WTC11 (cell line): ENCODE measurements at regions not wholly inside any gene's neighbourhood (a gene's known extent, or its start where the extent isn't known, plus 50 kb on each side); places are given as distances from the start of the nearest gene placed in this dataset.

Experiments used
- ATAC-seq: fragments of 200-7000 bp; cut with Tn5 transposase; 2 replicates; pipeline ENCODE4 v1.10.0; 2021; ENCODE audit warnings: mild to moderate bottlenecking, moderate library complexity
- CTCF ChIA-PET: fragments of 300-600 bp; sonication (Branson Sonifier 250); formaldehyde crosslinking; loops from one replicate; lab custom pipeline; 2021; ENCODE audit warnings: antibody characterized with exemption; lab: Charles Lee
- POLR2A ChIA-PET: fragments of 350-600 bp; sonication (Branson Sonifier 250); formaldehyde crosslinking; loops from one replicate; lab custom pipeline; 2021; ENCODE audit warnings: antibody characterized with exemption; lab: Charles Lee
- DNase-seq: peaks from one replicate; pipeline ENCODE4 v3.0.0; 2021; ENCODE audit warnings: low spot score
- H3K27ac Mint-ChIP-seq: 2 replicates; pipeline ENCODE4 v1.8.0; 2021; ENCODE audit warnings: mixed read lengths
- H3K27me3 Mint-ChIP-seq: 2 replicates; pipeline ENCODE4 v1.8.0; 2021; ENCODE audit warnings: low read depth, mild to moderate bottlenecking, moderate library complexity, mixed read lengths
- H3K36me3 Mint-ChIP-seq: 2 replicates; pipeline ENCODE4 v1.8.0; 2021; ENCODE audit warnings: mixed read lengths
- H3K4me1 Mint-ChIP-seq: 2 replicates; pipeline ENCODE4 v1.8.0; 2022; ENCODE audit warnings: mixed read lengths
- H3K4me3 Mint-ChIP-seq: 2 replicates; pipeline ENCODE4 v1.8.0; 2021; ENCODE audit warnings: mild to moderate bottlenecking, moderate library complexity, mixed read lengths
- H3K9me3 Mint-ChIP-seq: 2 replicates; pipeline ENCODE4 v1.8.0; 2021; ENCODE audit warnings: mixed read lengths
- CBFB ChIP-seq: sonication (generic); formaldehyde crosslinking; IDR thresholded peaks from 2 replicates; pipeline ENCODE4 v1.8.1; 2022; ENCODE audit warnings: mild to moderate bottlenecking, low read depth, missing genetic modification reagents
- ETV6 ChIP-seq: sonication (generic); formaldehyde crosslinking; IDR thresholded peaks from 2 replicates; pipeline ENCODE4 v1.8.1; 2022; ENCODE audit warnings: mild to moderate bottlenecking, missing genetic modification reagents
- GABPB1 ChIP-seq: sonication (generic); formaldehyde crosslinking; IDR thresholded peaks from 2 replicates; pipeline ENCODE4 v1.8.1; 2023; ENCODE audit warnings: mild to moderate bottlenecking, missing genetic modification reagents
- OVOL2 ChIP-seq: fragments of 250-450 bp; sonication (Bioruptor Pico); IDR thresholded peaks from 2 replicates; pipeline ENCODE4 v1.9.0; 2021; ENCODE audit warnings: mild to moderate bottlenecking, borderline replicate concordance
- SOX15 ChIP-seq: fragments of 250-450 bp; sonication (Bioruptor Pico); IDR thresholded peaks from 2 replicates; pipeline ENCODE4 v1.9.0; 2021; ENCODE audit warnings: mild to moderate bottlenecking
- ZNF121 ChIP-seq: sonication (generic); formaldehyde crosslinking; IDR thresholded peaks from 2 replicates; pipeline ENCODE4 v1.8.0; 2023; ENCODE audit warnings: missing genetic modification reagents
- ZNF396 ChIP-seq: fragments of 250-450 bp; sonication (Bioruptor Pico); IDR thresholded peaks from 2 replicates; pipeline ENCODE4 v1.8.0; 2021; ENCODE audit warnings: mild to moderate bottlenecking, moderate library complexity, borderline replicate concordance
- ZNF671 ChIP-seq: fragments of 250-450 bp; sonication (Bioruptor Pico); IDR thresholded peaks from 2 replicates; pipeline ENCODE4 v1.8.0; 2021; ENCODE audit warnings: mild to moderate bottlenecking
- TF ChIP-seq, protein P1 (sequence below): sonication (generic); formaldehyde crosslinking; IDR thresholded peaks from 2 replicates; pipeline ENCODE4 v1.8.1; 2023; ENCODE audit warnings: mild to moderate bottlenecking, missing genetic modification reagents, moderate library complexity
- TF ChIP-seq, protein P2 (sequence below): sonication (generic); formaldehyde crosslinking; IDR thresholded peaks from 2 replicates; pipeline ENCODE4 v1.8.0; 2022; ENCODE audit warnings: mild to moderate bottlenecking, missing genetic modification reagents
- TF ChIP-seq, protein P3 (sequence below): sonication (generic); formaldehyde crosslinking; IDR thresholded peaks from 2 replicates; pipeline ENCODE4 v1.8.1; 2022; ENCODE audit warnings: missing genetic modification reagents, borderline replicate concordance
- TF ChIP-seq, protein P4 (sequence below): fragments of 250-450 bp; sonication (Bioruptor Pico); IDR thresholded peaks from 2 replicates; pipeline ENCODE4 v1.9.0; 2021; ENCODE audit warnings: mild to moderate bottlenecking
- TF ChIP-seq, protein P5 (sequence below): sonication (generic); formaldehyde crosslinking; IDR thresholded peaks from 2 replicates; pipeline ENCODE4 v1.8.0; 2023; ENCODE audit warnings: missing genetic modification reagents
- TF ChIP-seq, protein P6 (sequence below): sonication (generic); formaldehyde crosslinking; conservative IDR thresholded peaks from 2 replicates; pipeline ENCODE4 v1.8.1; 2022; ENCODE audit warnings: mild to moderate bottlenecking, missing genetic modification reagents
- TF ChIP-seq, protein P7 (sequence below): sonication (generic); formaldehyde crosslinking; IDR thresholded peaks from 2 replicates; pipeline ENCODE4 v1.8.1; 2022; ENCODE audit warnings: mild to moderate bottlenecking, moderate library complexity, missing genetic modification reagents
- TF ChIP-seq, protein P8 (sequence below): sonication (generic); formaldehyde crosslinking; IDR thresholded peaks from 2 replicates; pipeline ENCODE4 v1.8.1; 2022; ENCODE audit warnings: low read depth, mild to moderate bottlenecking, moderate library complexity, missing genetic modification reagents, borderline replicate concordance
- TF ChIP-seq, protein P9 (sequence below): sonication (generic); formaldehyde crosslinking; IDR thresholded peaks from 2 replicates; pipeline ENCODE4 v1.8.1; 2022; ENCODE audit warnings: low read depth, missing genetic modification reagents, borderline replicate concordance

DNA sequence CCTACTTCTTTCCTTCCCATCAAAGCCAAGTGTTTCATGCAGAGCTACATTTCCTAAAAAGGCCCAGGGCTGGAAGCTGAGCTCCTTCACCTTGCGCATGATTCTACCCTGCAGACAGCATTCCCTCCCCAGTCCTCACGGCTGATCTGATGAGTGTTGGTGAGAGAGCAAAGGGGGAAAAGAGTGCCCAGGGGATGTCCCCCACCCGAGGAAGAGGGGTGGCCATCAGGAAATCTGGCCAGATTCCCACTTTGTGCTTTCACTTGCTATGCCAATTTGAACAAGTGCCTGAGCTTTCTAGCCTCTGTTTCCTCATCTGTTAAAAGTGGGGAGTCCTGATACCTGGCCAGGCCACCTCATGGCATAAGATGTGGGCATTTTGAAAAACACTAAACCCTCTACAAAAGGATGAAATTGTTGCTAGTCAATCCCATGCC lies 231.0 kb upstream of the TLE3 start (continued):
- TF ChIP-seq OVOL2 (CRISPR knock-in tag) (no peak), CBFB (CRISPR knock-in tag) (no peak), ETV6 (CRISPR knock-in tag) (no peak)

DNA sequence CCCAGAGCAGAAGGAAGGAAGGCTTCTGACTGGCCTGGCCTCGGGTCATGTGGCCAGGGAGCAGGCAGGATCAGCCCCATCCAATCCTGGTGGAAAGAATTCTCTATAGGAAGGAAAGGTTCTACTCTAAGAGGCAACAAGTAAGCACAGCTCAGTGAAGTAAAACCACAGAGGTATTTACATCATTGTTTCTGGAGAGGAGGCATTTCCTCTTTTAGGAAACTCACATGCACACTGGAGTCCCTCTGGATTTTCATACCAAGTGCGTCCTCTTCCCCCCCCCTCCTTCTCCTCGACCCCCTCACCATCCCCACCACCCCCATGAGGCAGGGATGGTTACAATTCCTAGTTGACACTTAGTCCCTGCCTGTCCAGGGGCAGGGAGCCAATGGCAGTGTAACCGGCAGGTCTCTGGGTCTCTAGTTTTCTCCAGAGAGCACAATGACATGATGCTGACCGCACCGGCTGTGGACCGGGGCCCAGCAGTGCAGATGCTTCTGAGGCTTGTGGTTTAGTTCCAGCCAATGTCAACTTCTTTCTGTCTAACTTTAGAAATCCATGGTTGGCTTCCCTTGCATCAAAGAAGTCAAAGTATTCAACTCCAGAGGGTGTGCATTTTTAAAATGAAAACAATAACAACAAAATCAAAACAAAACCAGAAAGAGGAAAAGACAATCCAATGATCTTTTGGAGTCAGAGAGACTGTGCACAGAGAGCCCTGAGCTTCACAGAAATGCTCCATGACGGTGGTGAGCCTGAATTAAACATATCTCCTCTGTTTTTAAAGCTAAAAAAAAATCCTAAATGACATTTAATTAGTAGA lies 230.3 kb upstream of the TLE3 start:
- H3K4me1 Mint-ChIP-seq, result peaks cover 31% of the 10 kb centered on the region
- H3K36me3 Mint-ChIP-seq, result peaks cover 12% of the 10 kb centered on the region
- ChIA-PET CTCF (no interaction called here), POLR2A (no interaction called here)
- peak; percentile 83 for ATAC-seq
- H3K27ac Mint-ChIP-seq, result no peak overlapping the region
- no peaks in the 10 kb centered on the region for H3K27me3 Mint-ChIP-seq
- no peak for TF ChIP-seq ZNF671
- no peak for TF ChIP-seq ZNF121 (CRISPR knock-in tag)
- TF ChIP-seq, protein P1, sequence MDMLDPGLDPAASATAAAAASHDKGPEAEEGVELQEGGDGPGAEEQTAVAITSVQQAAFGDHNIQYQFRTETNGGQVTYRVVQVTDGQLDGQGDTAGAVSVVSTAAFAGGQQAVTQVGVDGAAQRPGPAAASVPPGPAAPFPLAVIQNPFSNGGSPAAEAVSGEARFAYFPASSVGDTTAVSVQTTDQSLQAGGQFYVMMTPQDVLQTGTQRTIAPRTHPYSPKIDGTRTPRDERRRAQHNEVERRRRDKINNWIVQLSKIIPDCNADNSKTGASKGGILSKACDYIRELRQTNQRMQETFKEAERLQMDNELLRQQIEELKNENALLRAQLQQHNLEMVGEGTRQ (CRISPR knock-in tag), result peak; percentile 67
- TF ChIP-seq, protein P2, sequence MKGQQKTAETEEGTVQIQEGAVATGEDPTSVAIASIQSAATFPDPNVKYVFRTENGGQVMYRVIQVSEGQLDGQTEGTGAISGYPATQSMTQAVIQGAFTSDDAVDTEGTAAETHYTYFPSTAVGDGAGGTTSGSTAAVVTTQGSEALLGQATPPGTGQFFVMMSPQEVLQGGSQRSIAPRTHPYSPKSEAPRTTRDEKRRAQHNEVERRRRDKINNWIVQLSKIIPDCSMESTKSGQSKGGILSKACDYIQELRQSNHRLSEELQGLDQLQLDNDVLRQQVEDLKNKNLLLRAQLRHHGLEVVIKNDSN (CRISPR knock-in tag), result peak; percentile 38; the same call in 1 of the 2 replicates
- H3K4me3 Mint-ChIP-seq, result no peak overlapping the region
- H3K9me3 Mint-ChIP-seq, result peaks cover 25% of the 10 kb centered on the region
- no peak for DNase-seq

DNA sequence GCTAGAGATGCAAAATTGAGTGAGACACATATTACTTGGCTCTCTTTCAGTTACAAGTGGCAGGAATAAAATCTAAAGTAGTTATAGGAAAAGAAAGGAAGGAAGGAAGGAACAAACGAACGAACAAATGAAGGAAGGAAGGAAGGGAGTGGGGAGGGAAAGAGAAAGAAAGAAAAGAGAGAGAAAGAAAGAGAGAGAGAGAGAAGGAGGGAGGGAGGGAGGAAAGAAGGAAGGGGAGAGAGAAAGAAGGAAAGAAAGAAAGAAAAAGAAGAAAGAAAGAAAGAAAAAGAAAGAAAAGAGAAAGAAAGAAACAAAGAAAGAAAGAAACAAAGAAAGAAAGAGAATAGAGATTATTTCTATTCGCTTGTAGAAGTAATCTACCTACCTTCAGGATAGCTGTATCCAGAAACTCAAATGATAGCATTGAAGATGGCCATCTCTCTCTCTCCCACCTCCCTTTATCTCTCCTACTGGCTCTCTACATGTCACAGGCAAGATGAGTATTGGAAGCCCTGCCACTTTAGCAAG lies 229.7 kb upstream of the TLE3 start:
- no peak overlapping the region for H3K4me3 Mint-ChIP-seq
- no peak for TF ChIP-seq ZNF396
- TF ChIP-seq, protein P3, sequence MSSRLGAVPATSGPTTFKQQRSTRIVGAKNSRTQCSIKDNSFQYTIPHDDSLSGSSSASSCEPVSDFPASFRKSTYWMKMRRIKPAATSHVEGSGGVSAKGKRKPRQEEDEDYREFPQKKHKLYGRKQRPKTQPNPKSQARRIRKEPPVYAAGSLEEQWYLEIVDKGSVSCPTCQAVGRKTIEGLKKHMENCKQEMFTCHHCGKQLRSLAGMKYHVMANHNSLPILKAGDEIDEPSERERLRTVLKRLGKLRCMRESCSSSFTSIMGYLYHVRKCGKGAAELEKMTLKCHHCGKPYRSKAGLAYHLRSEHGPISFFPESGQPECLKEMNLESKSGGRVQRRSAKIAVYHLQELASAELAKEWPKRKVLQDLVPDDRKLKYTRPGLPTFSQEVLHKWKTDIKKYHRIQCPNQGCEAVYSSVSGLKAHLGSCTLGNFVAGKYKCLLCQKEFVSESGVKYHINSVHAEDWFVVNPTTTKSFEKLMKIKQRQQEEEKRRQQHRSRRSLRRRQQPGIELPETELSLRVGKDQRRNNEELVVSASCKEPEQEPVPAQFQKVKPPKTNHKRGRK, result peak; percentile 91; the same call in 1 of the 2 replicates
- no peak for DNase-seq
- peaks cover 12% of the 10 kb centered on the region for H3K36me3 Mint-ChIP-seq
- POLR2A ChIA-PET, result interaction anchor here (0.6 kb wide), 1 partner anchor 29 kb away, joined by 4 read pairs; no protein-coding TSS in a partner anchor
- H3K4me1 Mint-ChIP-seq, result peaks cover 38% of the 10 kb centered on the region
- no peaks in the 10 kb centered on the region for H3K27me3 Mint-ChIP-seq
- CTCF ChIA-PET, result no interaction called here
- H3K9me3 Mint-ChIP-seq, result peaks cover 24% of the 10 kb centered on the region
- no peak for ATAC-seq
- H3K27ac Mint-ChIP-seq, result no peak overlapping the region; the same call in 1 of the 2 replicates

DNA sequence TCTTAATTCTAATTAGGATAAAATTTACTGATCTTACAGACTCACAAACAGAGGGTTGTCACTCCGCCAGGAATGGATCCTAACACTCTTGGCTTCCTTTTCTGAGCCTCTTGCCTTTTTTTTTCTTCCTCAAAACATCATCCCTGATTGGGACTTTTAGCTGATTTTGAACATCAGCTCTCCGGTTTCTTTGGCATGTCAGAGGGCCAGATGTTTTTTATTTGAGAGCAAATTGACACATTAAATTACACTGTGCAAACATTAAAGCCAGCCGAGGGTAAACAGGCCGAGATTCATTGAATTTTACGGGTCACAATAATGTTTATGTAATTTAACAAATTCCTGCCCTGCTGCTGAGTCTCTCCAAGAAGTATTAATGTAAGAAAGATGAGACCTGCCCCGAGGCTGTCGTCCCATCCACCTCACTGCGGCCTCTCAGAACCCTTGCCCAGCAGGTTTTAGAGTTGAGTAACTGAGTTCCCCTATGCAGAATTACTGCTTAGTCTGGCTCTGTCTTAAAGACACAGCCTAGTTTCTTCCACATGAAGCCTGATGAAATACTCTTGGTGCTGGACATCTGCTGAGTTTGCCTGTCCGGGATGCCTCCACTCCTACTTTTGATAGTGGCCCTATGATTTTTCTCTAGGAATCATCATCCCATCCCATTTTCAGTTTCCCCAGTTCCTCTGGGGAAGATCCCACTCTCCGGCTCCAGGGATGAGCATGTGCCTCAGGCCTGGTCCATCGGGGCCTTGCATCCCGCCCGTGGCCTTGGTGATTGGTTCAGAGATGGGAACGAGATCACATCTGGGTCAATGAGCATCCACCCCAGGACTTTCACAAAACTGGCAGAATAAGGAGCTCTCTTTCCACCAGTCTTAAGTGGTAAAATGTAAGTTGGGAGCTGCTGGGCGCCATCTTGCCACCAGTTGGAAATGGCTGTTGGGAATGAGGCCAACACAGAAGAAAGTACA lies 226.6 kb upstream of the TLE3 start:
- no peaks in the 10 kb centered on the region for H3K36me3 Mint-ChIP-seq
- H3K27ac Mint-ChIP-seq, result no peak overlapping the region
- no peaks in the 10 kb centered on the region for H3K27me3 Mint-ChIP-seq
- peaks cover 41% of the 10 kb centered on the region for H3K4me1 Mint-ChIP-seq
- no peak for DNase-seq
- H3K4me3 Mint-ChIP-seq, result no peak overlapping the region
- no peaks in the 10 kb centered on the region for H3K9me3 Mint-ChIP-seq
- no peak for ATAC-seq
- POLR2A ChIA-PET, result interaction anchor here (1.0 kb wide), 1 partner anchor 24 kb away, joined by 3 read pairs; no protein-coding TSS in a partner anchor
- CTCF ChIA-PET, result interaction anchor here (1.0 kb wide), 1 partner anchor 9 kb away, joined by 3 read pairs; no protein-coding TSS in a partner anchor
- TF ChIP-seq SOX15 (CRISPR knock-in tag), result no peak
- TF ChIP-seq, protein P4, sequence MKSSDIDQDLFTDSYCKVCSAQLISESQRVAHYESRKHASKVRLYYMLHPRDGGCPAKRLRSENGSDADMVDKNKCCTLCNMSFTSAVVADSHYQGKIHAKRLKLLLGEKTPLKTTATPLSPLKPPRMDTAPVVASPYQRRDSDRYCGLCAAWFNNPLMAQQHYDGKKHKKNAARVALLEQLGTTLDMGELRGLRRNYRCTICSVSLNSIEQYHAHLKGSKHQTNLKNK, result no peak
- TF ChIP-seq, protein P5, sequence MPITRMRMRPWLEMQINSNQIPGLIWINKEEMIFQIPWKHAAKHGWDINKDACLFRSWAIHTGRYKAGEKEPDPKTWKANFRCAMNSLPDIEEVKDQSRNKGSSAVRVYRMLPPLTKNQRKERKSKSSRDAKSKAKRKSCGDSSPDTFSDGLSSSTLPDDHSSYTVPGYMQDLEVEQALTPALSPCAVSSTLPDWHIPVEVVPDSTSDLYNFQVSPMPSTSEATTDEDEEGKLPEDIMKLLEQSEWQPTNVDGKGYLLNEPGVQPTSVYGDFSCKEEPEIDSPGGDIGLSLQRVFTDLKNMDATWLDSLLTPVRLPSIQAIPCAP (CRISPR knock-in tag), result no peak
- TF ChIP-seq, protein P6, sequence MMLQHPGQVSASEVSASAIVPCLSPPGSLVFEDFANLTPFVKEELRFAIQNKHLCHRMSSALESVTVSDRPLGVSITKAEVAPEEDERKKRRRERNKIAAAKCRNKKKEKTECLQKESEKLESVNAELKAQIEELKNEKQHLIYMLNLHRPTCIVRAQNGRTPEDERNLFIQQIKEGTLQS (CRISPR knock-in tag), result no peak
- TF ChIP-seq, protein P7, sequence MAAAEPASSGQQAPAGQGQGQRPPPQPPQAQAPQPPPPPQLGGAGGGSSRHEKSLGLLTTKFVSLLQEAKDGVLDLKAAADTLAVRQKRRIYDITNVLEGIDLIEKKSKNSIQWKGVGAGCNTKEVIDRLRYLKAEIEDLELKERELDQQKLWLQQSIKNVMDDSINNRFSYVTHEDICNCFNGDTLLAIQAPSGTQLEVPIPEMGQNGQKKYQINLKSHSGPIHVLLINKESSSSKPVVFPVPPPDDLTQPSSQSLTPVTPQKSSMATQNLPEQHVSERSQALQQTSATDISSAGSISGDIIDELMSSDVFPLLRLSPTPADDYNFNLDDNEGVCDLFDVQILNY (CRISPR knock-in tag), result no peak
- TF ChIP-seq, protein P8, sequence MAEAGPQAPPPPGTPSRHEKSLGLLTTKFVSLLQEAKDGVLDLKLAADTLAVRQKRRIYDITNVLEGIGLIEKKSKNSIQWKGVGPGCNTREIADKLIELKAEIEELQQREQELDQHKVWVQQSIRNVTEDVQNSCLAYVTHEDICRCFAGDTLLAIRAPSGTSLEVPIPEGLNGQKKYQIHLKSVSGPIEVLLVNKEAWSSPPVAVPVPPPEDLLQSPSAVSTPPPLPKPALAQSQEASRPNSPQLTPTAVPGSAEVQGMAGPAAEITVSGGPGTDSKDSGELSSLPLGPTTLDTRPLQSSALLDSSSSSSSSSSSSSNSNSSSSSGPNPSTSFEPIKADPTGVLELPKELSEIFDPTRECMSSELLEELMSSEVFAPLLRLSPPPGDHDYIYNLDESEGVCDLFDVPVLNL (CRISPR knock-in tag), result no peak
- TF ChIP-seq, protein P9, sequence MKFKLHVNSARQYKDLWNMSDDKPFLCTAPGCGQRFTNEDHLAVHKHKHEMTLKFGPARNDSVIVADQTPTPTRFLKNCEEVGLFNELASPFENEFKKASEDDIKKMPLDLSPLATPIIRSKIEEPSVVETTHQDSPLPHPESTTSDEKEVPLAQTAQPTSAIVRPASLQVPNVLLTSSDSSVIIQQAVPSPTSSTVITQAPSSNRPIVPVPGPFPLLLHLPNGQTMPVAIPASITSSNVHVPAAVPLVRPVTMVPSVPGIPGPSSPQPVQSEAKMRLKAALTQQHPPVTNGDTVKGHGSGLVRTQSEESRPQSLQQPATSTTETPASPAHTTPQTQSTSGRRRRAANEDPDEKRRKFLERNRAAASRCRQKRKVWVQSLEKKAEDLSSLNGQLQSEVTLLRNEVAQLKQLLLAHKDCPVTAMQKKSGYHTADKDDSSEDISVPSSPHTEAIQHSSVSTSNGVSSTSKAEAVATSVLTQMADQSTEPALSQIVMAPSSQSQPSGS (CRISPR knock-in tag), result no peak
- TF ChIP-seq GABPB1 (CRISPR knock-in tag), result no peak
- TF ChIP-seq ZNF121 (CRISPR knock-in tag), result no peak
- no peak for TF ChIP-seq ZNF671
- TF ChIP-seq ZNF396, result no peak
